ENCODE measurements at regions not wholly inside any gene's neighbourhood (a gene's known extent, or its start where the extent isn't known, plus 50 kb on each side); places are given as distances from the start of the nearest gene placed in this dataset.

- TF ChIP-seq CTCF (IDR thresholded peaks at IDR 0.05; ENCODE audit: borderline replicate concordance, control extremely low read depth, extremely low read depth, insufficient read depth, missing control alignments), result no peak
- in situ Hi-C loops (cut with MboI; ENCODE audit: low sequenced_read_pairs, unreplicated experiment), result no loop called here
- DNase-seq (ENCODE audit: low spot score), result peak; percentile 42
Observed at GRCh38 chr10:78914502-78915189, 154.1 kb upstream of the ZMIZ1 start.

GRCh38 chr10:78915190-78915518, 153.6 kb upstream of the ZMIZ1 start:
- no peak for TF ChIP-seq CTCF (IDR thresholded peaks at IDR 0.05; ENCODE audit: borderline replicate concordance, control extremely low read depth, extremely low read depth, insufficient read depth, missing control alignments)
- DNase-seq (ENCODE audit: low spot score), result no peak
- in situ Hi-C loops (cut with MboI; ENCODE audit: low sequenced_read_pairs, unreplicated experiment), result no loop called here

GRCh38 chr10:78916227-78916626, 152.5 kb upstream of the ZMIZ1 start:
- TF ChIP-seq CTCF (IDR thresholded peaks at IDR 0.05; ENCODE audit: borderline replicate concordance, control extremely low read depth, extremely low read depth, insufficient read depth, missing control alignments), result no peak
- in situ Hi-C loops (cut with MboI; ENCODE audit: low sequenced_read_pairs, unreplicated experiment), result no loop called here
- DNase-seq (ENCODE audit: low spot score), result no peak

- TF ChIP-seq CTCF (IDR thresholded peaks at IDR 0.05; ENCODE audit: borderline replicate concordance, control extremely low read depth, extremely low read depth, insufficient read depth, missing control alignments), result no peak
- no peak for DNase-seq (ENCODE audit: low spot score)
- in situ Hi-C loops (cut with MboI; ENCODE audit: low sequenced_read_pairs, unreplicated experiment), result no loop called here
Observed at GRCh38 chr10:78919181-78919966, 149.4 kb upstream of the ZMIZ1 start.

GRCh38 chr10:78920011-78920410, 148.8 kb upstream of the ZMIZ1 start:
- no peak for DNase-seq (ENCODE audit: low spot score)
- no peak for TF ChIP-seq CTCF (IDR thresholded peaks at IDR 0.05; ENCODE audit: borderline replicate concordance, control extremely low read depth, extremely low read depth, insufficient read depth, missing control alignments)
- in situ Hi-C loops (cut with MboI; ENCODE audit: low sequenced_read_pairs, unreplicated experiment), result no loop called here

- in situ Hi-C loops (cut with MboI; ENCODE audit: low sequenced_read_pairs, unreplicated experiment), result no loop called here
- DNase-seq (ENCODE audit: low spot score), result no peak
Observed at GRCh38 chr10:78921895-78922294, 146.9 kb upstream of the ZMIZ1 start.

More at GRCh38 chr10:78921895-78922294, 146.9 kb upstream of the ZMIZ1 start:
- TF ChIP-seq CTCF (IDR thresholded peaks at IDR 0.05; ENCODE audit: borderline replicate concordance, control extremely low read depth, extremely low read depth, insufficient read depth, missing control alignments), result no peak

Data from GM13976 (cell line).